ENCODE measurements at regions not wholly inside any gene's neighbourhood (a gene's known extent, or its start where the extent isn't known, plus 50 kb on each side); places are given as distances from the start of the nearest gene placed in this dataset.

GRCh38 chr2:19232312-19232711, 126.1 kb downstream of the OSR1 start:
- DNase-seq, result no peak

GRCh38 chr2:19231625-19232024, 126.8 kb downstream of the OSR1 start:
- no peak for DNase-seq

- no peak for DNase-seq
Observed at GRCh38 chr2:19230626-19231025, 127.8 kb downstream of the OSR1 start.

GRCh38 chr2:19228715-19229114, 129.7 kb downstream of the OSR1 start:
- DNase-seq, result no peak

- no peak for DNase-seq
Observed at GRCh38 chr2:19228181-19228593, 130.2 kb downstream of the OSR1 start.

- no peak for DNase-seq
Observed at GRCh38 chr2:19226871-19227270, 131.6 kb downstream of the OSR1 start.

GRCh38 chr2:19226386-19226785, 132.0 kb downstream of the OSR1 start:
- no peak for DNase-seq

- no peak for DNase-seq
Observed at GRCh38 chr2:19225931-19226330, 132.5 kb downstream of the OSR1 start.

- no peak for DNase-seq
Observed at GRCh38 chr2:19225126-19225525, 133.3 kb downstream of the OSR1 start.

- DNase-seq, result no peak
Observed at GRCh38 chr2:19224486-19224885, 133.9 kb downstream of the OSR1 start.

GRCh38 chr2:19224011-19224410, 134.4 kb downstream of the OSR1 start:
- no peak for DNase-seq

GRCh38 chr2:19219060-19219459, 139.4 kb downstream of the OSR1 start:
- DNase-seq, result no peak

GRCh38 chr2:19218166-19218565, 140.3 kb downstream of the OSR1 start:
- DNase-seq, result no peak

GRCh38 chr2:19216676-19217602, 141.5 kb downstream of the OSR1 start:
- no peak for DNase-seq

- DNase-seq, result no peak
Observed at GRCh38 chr2:19216238-19216637, 142.2 kb downstream of the OSR1 start.

- DNase-seq, result no peak
Observed at GRCh38 chr2:19214682-19215391, 143.6 kb downstream of the OSR1 start.

- DNase-seq, result no peak
Observed at GRCh38 chr2:19209575-19210341, 148.7 kb downstream of the OSR1 start.

GRCh38 chr2:19208479-19209199, 149.8 kb downstream of the OSR1 start:
- DNase-seq, result no peak

- DNase-seq, result no peak
Observed at GRCh38 chr2:19207452-19207851, 151.0 kb downstream of the OSR1 start.

- no peak for DNase-seq
Observed at GRCh38 chr2:19205983-19206533, 152.4 kb downstream of the OSR1 start.

- DNase-seq, result no peak
Observed at GRCh38 chr2:19203866-19204265, 154.6 kb downstream of the OSR1 start.

- DNase-seq, result no peak
Observed at GRCh38 chr2:19201911-19202462, 156.4 kb downstream of the OSR1 start.
